HepG2 (cell line): ENCODE measurements at regions not wholly inside any gene's neighbourhood (a gene's known extent, or its start where the extent isn't known, plus 50 kb on each side); places are given as distances from the start of the nearest gene placed in this dataset.

Experiments used
- ATAC-seq: fragments of 200-7000 bp; cut with Tn5 transposase; 3 replicates; pipeline ENCODE4 v1.9.1; 2020; ENCODE audit warnings: mild to moderate bottlenecking, moderate library complexity
- BruUV-seq: library from RNA; stranded (reverse); fragments of 400-500 nt; replicated peaks from 2 replicates; lab custom pipeline; 2021; lab: Mats Ljungman, UMichigan
- CTCF ChIA-PET: fragments of 300-600 bp; formaldehyde crosslinking; extraction: SDS; loops from one replicate; lab custom pipeline; 2021; ENCODE audit warnings: low total read pairs, inconsistent platforms, low intra/inter-chr PET ratio; lab: Yijun Ruan, JAX
- POLR2A ChIA-PET: fragments of 350-600 bp; sonication (Branson Sonifier 250); formaldehyde crosslinking; loops from one replicate; lab custom pipeline; 2020; ENCODE audit warnings: antibody characterized with exemption, inconsistent platforms; lab: Yijun Ruan, JAX
- DNase-seq: peaks from one replicate; pipeline ENCODE4 v3.0.0-alpha.2; 2015; ENCODE audit warnings: low spot score
- FAIRE-seq: peaks from 3 replicates; lab custom pipeline; 2011; peaks lifted over from hg19 to GRCh38; lab: Jason Lieb, UNC
- H2AFZ ChIP-seq: one replicate; pipeline ENCODE4 v1.6.1; 2011; ENCODE audit warnings: low read length, inconsistent platforms
- H3K27ac ChIP-seq: fragments of 300-600 bp; 3 replicates; pipeline ENCODE4 v1.8.0; 2011; ENCODE audit warnings: mixed run types, mild to moderate bottlenecking, mixed read lengths, low read length, inconsistent platforms; ENCODE audit not compliant: insufficient read depth; ENCODE audit errors: extremely low read length
- H3K27me3 ChIP-seq, 2 experiments: fragments of 200-600 bp in 1 of 2; 2 replicates in 1 of 2; 3 replicates in 1 of 2; pipeline versions ENCODE4 v1.6.0 to v1.8.0; 2011; ENCODE audit warnings: low read length in 2 of 2, mild to moderate bottlenecking in 2 of 2, moderate library complexity in 2 of 2, inconsistent platforms in 1 of 2; ENCODE audit not compliant: insufficient read depth in 2 of 2, control insufficient read depth in 1 of 2
- H3K36me3 ChIP-seq, 2 experiments: fragments of 200-600 bp in 1 of 2; replicated peaks in 1 of 2; 2 replicates in 1 of 2; 3 replicates in 1 of 2; pipeline versions ENCODE4 v1.5.1 to v1.8.0; 2011; ENCODE audit warnings: low read length in 2 of 2, inconsistent platforms in 1 of 2; ENCODE audit not compliant: insufficient read depth in 2 of 2, control insufficient read depth in 1 of 2
- H3K4me1 ChIP-seq: 2 replicates; pipeline ENCODE4 v1.5.1; 2012; ENCODE audit warnings: low read length, inconsistent platforms; ENCODE audit not compliant: insufficient read depth
- H3K4me2 ChIP-seq: 2 replicates; pipeline ENCODE4 v1.6.0; 2011; ENCODE audit warnings: low read depth, low read length, inconsistent platforms
- H3K4me3 ChIP-seq, 3 experiments: fragments of 200-600 bp in 1 of 3; sonication (generic), shearing (Covaris generic) in 1 of 3; replicated peaks in 1 of 3; 2 replicates each; pipeline ENCODE4 v1.5.1; 2011 to 2016; ENCODE audit warnings: low read length in 3 of 3, inconsistent platforms in 2 of 3, low read depth in 2 of 3, mild to moderate bottlenecking in 2 of 3, control low read depth in 1 of 3, mixed read lengths in 1 of 3; ENCODE audit not compliant: insufficient read depth in 1 of 3
- H3K79me2 ChIP-seq: one replicate; pipeline ENCODE4 v1.6.1; 2011; ENCODE audit warnings: low read length, inconsistent platforms; ENCODE audit not compliant: insufficient read depth
- H3K9ac ChIP-seq: 2 replicates; pipeline ENCODE4 v1.6.0; 2011; ENCODE audit warnings: mild to moderate bottlenecking, low read depth, low read length, inconsistent platforms; ENCODE audit not compliant: insufficient read depth
- H3K9me3 ChIP-seq: 2 replicates; pipeline ENCODE4 v1.5.1; 2012; ENCODE audit warnings: mild to moderate bottlenecking, low read length
- H4K20me1 ChIP-seq: 2 replicates; pipeline ENCODE4 v1.6.0; 2011; ENCODE audit warnings: inconsistent platforms, mild to moderate bottlenecking, low read length, moderate library complexity; ENCODE audit not compliant: insufficient read depth
- BRD4 ChIP-seq: sonication (generic); formaldehyde crosslinking; IDR thresholded peaks from 2 replicates; pipeline ENCODE4 v1.4.0; 2020; ENCODE audit warnings: missing genetic modification reagents
- MYC ChIP-seq: sonication (generic); formaldehyde crosslinking; IDR thresholded peaks from 2 replicates; pipeline ENCODE4 v1.9.0; 2021; ENCODE audit warnings: missing genetic modification reagents, borderline replicate concordance
- RFX5 ChIP-seq: IDR thresholded peaks from 2 replicates; pipeline ENCODE4 v1.6.1; 2011; ENCODE audit warnings: low read depth, low read length, improper control_type of control experiment
- SKI ChIP-seq: fragments of 450-650 bp; IDR thresholded peaks from one replicate; pipeline ENCODE4 v1.6.1; 2018; ENCODE audit warnings: mild to moderate bottlenecking; ENCODE audit not compliant: partially characterized antibody
- SMC3 ChIP-seq: IDR thresholded peaks from 2 replicates; pipeline ENCODE4 v1.6.1; 2011; ENCODE audit warnings: low read length, improper control_type of control experiment
- STAG1 ChIP-seq: sonication (generic); formaldehyde crosslinking; IDR thresholded peaks from 2 replicates; pipeline ENCODE4 v1.4.0; 2020; ENCODE audit warnings: missing genetic modification reagents
- STAT5B ChIP-seq: sonication (generic); formaldehyde crosslinking; IDR thresholded peaks from 2 replicates; pipeline ENCODE4 v1.4.0; 2020; ENCODE audit warnings: missing genetic modification reagents
- ZNF12 ChIP-seq: sonication (generic); formaldehyde crosslinking; IDR thresholded peaks from 2 replicates; pipeline ENCODE4 v1.5.0; 2020; ENCODE audit warnings: missing genetic modification reagents
- WGBS: methylation state at CpG from one replicate; pipeline ENCODE4 v1.1.6; 2017; ENCODE audit warnings: low lambda C conversion rate; 5-methylcytosine and 5-hydroxymethylcytosine counted together
- in situ Hi-C: cut with HindIII; loops from 2 replicates; pipeline ENCODE4 v1.10.0; 2017; ENCODE audit warnings: low pct_unique_long_range_greater_than_20kb; ENCODE audit not compliant: extremely low pct_ligation_motif_present
- intact Hi-C: fragments of 100-400 bp; cut with micrococcal nuclease; formaldehyde crosslinking; loops from one replicate; pipeline ENCODE4 v1.10.0; 2022; ENCODE audit not compliant: unreplicated experiment
- TF ChIP-seq, protein P1 (sequence below): sonication (generic); formaldehyde crosslinking; IDR thresholded peaks from 2 replicates; pipeline ENCODE4 v1.5.0; 2020; ENCODE audit warnings: mild to moderate bottlenecking, missing genetic modification reagents, moderate library complexity
- TF ChIP-seq, protein P2 (sequence below): sonication (generic); formaldehyde crosslinking; IDR thresholded peaks from 2 replicates; pipeline ENCODE4 v1.4.0; 2020; ENCODE audit warnings: missing genetic modification reagents
- TF ChIP-seq, protein P3 (sequence below): conservative IDR thresholded peaks from 2 replicates; pipeline ENCODE4 v1.6.1; 2018; ENCODE audit warnings: missing genetic modification reagents
- TF ChIP-seq, protein P4 (sequence below): sonication (generic); formaldehyde crosslinking; IDR thresholded peaks from 2 replicates; pipeline ENCODE4 v1.5.0; 2020; ENCODE audit warnings: missing genetic modification reagents

DNA sequence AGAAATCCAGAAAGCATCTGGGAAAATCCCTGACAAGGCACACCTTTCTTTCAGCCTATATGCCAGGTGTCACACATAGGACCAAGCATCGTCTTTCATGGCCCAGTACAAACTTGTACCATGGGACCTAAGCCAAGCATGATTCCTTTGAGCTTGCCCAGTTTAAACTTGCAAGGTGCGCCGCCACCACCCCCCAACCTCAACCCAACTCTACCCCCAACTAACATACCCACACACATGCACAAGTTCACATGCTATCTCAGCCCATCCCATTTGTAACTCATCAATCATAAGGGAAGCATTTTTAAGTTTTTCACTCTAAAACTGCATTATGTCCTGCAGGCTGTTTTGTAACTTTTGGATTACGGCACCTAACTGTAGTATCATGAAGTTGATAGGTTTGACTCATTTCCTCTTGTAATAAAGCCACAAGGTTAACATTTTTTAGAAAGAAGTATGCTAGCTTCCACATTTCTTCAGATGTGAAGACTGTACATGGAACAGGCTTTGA lies 145.9 kb upstream of the FST start:
- 59% methylated on average over 4 of the region's 4 CpGs for WGBS
- no peak overlapping the region for H3K4me2 ChIP-seq

DNA sequence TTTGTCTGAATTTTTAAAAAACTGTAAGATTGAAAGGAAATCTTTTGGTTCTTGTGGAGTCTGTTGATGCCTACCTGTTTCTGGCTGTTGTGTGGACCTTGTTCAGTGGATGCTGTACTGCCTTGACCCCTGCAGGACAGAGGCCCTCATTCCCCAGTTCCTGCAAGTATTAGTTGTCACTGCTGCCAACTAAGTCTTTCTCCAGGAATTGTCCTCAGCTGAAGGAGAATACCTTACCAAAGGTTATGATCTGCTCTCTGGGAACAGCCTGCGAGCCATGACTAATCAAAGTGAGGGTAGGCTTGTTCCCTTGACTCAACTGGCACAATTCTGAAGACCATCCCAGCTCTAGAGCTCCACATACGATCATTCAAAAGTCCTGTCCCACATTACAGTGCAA lies 145.3 kb upstream of the FST start:
- WGBS: 5% methylated on average over 2 of the region's 2 CpGs
- DNase-seq: no peak
- POLR2A ChIA-PET: no interaction called here
- no TSS peak for BruUV-seq
- FAIRE-seq: no peak
- Histone ChIP-seq H3K4me3 (no peak overlapping the region), H3K36me3 (no peaks in the 10 kb centered on the region), H3K27ac (no peak overlapping the region), H2AFZ (no peak overlapping the region), H3K9me3 (no peaks in the 10 kb centered on the region), H3K79me2 (no peaks in the 10 kb centered on the region), H3K9ac (no peak overlapping the region), H3K4me1 (no peaks in the 10 kb centered on the region), H4K20me1 (no peaks in the 10 kb centered on the region), H3K27me3 (no peaks in the 10 kb centered on the region), H3K4me2 (no peak overlapping the region)
- TF ChIP-seq SKI: no peak
- TF ChIP-seq BRD4 (CRISPR knock-in tag): no peak
- TF ChIP-seq, protein P1, sequence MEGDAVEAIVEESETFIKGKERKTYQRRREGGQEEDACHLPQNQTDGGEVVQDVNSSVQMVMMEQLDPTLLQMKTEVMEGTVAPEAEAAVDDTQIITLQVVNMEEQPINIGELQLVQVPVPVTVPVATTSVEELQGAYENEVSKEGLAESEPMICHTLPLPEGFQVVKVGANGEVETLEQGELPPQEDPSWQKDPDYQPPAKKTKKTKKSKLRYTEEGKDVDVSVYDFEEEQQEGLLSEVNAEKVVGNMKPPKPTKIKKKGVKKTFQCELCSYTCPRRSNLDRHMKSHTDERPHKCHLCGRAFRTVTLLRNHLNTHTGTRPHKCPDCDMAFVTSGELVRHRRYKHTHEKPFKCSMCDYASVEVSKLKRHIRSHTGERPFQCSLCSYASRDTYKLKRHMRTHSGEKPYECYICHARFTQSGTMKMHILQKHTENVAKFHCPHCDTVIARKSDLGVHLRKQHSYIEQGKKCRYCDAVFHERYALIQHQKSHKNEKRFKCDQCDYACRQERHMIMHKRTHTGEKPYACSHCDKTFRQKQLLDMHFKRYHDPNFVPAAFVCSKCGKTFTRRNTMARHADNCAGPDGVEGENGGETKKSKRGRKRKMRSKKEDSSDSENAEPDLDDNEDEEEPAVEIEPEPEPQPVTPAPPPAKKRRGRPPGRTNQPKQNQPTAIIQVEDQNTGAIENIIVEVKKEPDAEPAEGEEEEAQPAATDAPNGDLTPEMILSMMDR (CRISPR knock-in tag): peak; percentile 55
- TF ChIP-seq ZNF12 (CRISPR knock-in tag): 0 out of 2 replicates have a peak, but pooled peaks have one; percentile 14
- TF ChIP-seq, protein P2, sequence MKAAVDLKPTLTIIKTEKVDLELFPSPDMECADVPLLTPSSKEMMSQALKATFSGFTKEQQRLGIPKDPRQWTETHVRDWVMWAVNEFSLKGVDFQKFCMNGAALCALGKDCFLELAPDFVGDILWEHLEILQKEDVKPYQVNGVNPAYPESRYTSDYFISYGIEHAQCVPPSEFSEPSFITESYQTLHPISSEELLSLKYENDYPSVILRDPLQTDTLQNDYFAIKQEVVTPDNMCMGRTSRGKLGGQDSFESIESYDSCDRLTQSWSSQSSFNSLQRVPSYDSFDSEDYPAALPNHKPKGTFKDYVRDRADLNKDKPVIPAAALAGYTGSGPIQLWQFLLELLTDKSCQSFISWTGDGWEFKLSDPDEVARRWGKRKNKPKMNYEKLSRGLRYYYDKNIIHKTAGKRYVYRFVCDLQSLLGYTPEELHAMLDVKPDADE (CRISPR knock-in tag): no peak
- TF ChIP-seq STAT5B: no peak
- TF ChIP-seq, protein P3, sequence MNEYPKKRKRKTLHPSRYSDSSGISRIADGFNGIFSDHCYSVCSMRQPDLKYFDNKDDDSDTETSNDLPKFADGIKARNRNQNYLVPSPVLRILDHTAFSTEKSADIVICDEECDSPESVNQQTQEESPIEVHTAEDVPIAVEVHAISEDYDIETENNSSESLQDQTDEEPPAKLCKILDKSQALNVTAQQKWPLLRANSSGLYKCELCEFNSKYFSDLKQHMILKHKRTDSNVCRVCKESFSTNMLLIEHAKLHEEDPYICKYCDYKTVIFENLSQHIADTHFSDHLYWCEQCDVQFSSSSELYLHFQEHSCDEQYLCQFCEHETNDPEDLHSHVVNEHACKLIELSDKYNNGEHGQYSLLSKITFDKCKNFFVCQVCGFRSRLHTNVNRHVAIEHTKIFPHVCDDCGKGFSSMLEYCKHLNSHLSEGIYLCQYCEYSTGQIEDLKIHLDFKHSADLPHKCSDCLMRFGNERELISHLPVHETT (CRISPR knock-in tag): no peak
- peak; percentile 55 for TF ChIP-seq STAG1
- no peak for TF ChIP-seq RFX5
- TF ChIP-seq, protein P4, sequence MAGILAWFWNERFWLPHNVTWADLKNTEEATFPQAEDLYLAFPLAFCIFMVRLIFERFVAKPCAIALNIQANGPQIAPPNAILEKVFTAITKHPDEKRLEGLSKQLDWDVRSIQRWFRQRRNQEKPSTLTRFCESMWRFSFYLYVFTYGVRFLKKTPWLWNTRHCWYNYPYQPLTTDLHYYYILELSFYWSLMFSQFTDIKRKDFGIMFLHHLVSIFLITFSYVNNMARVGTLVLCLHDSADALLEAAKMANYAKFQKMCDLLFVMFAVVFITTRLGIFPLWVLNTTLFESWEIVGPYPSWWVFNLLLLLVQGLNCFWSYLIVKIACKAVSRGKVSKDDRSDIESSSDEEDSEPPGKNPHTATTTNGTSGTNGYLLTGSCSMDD (CRISPR knock-in tag): no peak
- TF ChIP-seq SMC3: peak; percentile 14; the same call in 1 of the 2 replicates
- CTCF ChIA-PET: no interaction called here
- ATAC-seq: peak; percentile 89
- in situ Hi-C loops: no loop called here
- intact Hi-C loops: loop anchor here (1.0 kb wide), 1 partner anchor 73 kb away; no protein-coding TSS in a partner anchor

More for the DNA sequence above, 145.9 kb upstream of the FST start:
- ATAC-seq (no peak), FAIRE-seq (no peak), DNase-seq (no peak)
- Histone ChIP-seq H3K9me3 (no peaks in the 10 kb centered on the region), H2AFZ (no peak overlapping the region), H3K9ac (no peak overlapping the region), H3K36me3 (no peaks in the 10 kb centered on the region), H3K27me3 (no peaks in the 10 kb centered on the region), H4K20me1 (no peaks in the 10 kb centered on the region), H3K79me2 (no peaks in the 10 kb centered on the region), H3K4me1 (no peaks in the 10 kb centered on the region), H3K27ac (no peak overlapping the region), H3K4me3 (no peak overlapping the region)
- in situ Hi-C loops: no loop called here
- no TSS peak for BruUV-seq
- intact Hi-C loops: no loop called here
- POLR2A ChIA-PET: no interaction called here
- TF ChIP-seq MYC (CRISPR knock-in tag): no peak
- CTCF ChIA-PET: no interaction called here
